Muscle of leg (tissue), 3 donors: ENCODE measurements at regions not wholly inside any gene's neighbourhood (a gene's known extent, or its start where the extent isn't known, plus 50 kb on each side); places are given as distances from the start of the nearest gene placed in this dataset.

Experiments used
- DNase-seq: peaks from one replicate; pipeline ENCODE4 v3.0.0; 2013
- H3K27ac ChIP-seq: one replicate; pipeline ENCODE4 v1.5.1; 2013; ENCODE audit warnings: mild to moderate bottlenecking, low read length, control low read depth
- H3K27me3 ChIP-seq: one replicate; pipeline ENCODE4 v1.6.1; 2013; ENCODE audit warnings: low read length; ENCODE audit not compliant: control insufficient read depth, insufficient read depth
- H3K36me3 ChIP-seq: one replicate; pipeline ENCODE4 v1.6.1; 2013; ENCODE audit warnings: low read length; ENCODE audit not compliant: control insufficient read depth, insufficient read depth
- H3K4me1 ChIP-seq: one replicate; pipeline ENCODE4 v1.6.1; 2013; ENCODE audit warnings: low read length; ENCODE audit not compliant: control insufficient read depth, insufficient read depth
- H3K4me3 ChIP-seq: one replicate; pipeline ENCODE4 v1.5.1; 2013; ENCODE audit warnings: low read length, control low read depth
- H3K9me3 ChIP-seq: replicated peaks from 2 replicates; pipeline ENCODE4 v1.6.1; 2013; ENCODE audit warnings: low read depth, low read length; ENCODE audit not compliant: control insufficient read depth
- WGBS: methylation state at CpG from one replicate; pipeline ENCODE4 v1.1.5; 2013; ENCODE audit warnings: missing lambda C conversion rate; ENCODE audit not compliant: insufficient coverage; 5-methylcytosine and 5-hydroxymethylcytosine counted together

DNA sequence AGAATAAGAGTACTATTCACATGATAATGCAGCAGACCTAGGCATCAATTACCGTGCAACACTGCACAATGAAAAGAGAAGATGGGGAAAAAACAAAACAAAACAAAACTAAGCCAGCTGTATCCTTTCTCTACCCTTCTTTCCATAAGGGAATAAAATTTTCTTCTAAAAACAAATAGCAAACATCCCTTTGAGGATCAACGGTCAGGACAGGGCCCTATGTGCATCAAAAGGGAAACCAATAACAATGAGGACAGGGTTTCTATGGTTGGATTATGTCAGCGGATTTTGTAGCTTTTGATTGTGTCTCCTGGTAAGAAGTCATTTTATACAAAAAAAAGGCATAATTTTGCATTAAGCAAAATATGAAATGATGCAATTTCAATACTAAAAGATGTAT is 350.3 kb downstream of the SLC6A15 start:
- WGBS, result no CpG with 5 or more reads among the region's 3 CpGs
- Histone ChIP-seq H3K27me3 (no peaks in the 10 kb centered on the region), H3K4me3 (no peak overlapping the region), H3K9me3 (peaks cover 3% of the 10 kb centered on the region), H3K4me1 (no peaks in the 10 kb centered on the region), H3K36me3 (no peaks in the 10 kb centered on the region), H3K27ac (no peak overlapping the region)
- DNase-seq, result no peak

DNA sequence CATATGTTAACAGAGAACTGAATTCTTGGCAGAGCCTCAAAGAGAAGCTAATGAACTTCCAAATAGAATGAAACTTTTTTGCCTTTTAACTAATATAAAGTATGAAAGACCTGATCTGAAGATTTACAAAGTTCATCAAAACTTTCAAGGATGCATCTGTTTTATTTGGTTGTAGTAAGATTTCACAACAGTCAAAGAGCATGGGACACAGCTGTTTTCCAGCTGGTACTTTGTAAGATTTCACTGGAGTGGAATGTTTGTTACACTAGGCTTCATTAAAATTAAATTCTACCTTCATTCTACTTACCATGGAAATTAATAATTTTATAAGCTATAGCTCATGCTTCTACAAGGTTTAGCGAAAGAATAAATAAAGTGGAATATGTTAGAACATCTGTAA is 351.2 kb downstream of the SLC6A15 start:
- no peaks in the 10 kb centered on the region for H3K27me3 ChIP-seq
- no peaks in the 10 kb centered on the region for H3K4me1 ChIP-seq
- no peak overlapping the region for H3K27ac ChIP-seq
- H3K36me3 ChIP-seq, result no peaks in the 10 kb centered on the region
- H3K4me3 ChIP-seq, result no peak overlapping the region
- no CpG with 5 or more reads among the region's 1 CpG for WGBS
- peaks cover 3% of the 10 kb centered on the region for H3K9me3 ChIP-seq
- peak; percentile 76 for DNase-seq

DNA sequence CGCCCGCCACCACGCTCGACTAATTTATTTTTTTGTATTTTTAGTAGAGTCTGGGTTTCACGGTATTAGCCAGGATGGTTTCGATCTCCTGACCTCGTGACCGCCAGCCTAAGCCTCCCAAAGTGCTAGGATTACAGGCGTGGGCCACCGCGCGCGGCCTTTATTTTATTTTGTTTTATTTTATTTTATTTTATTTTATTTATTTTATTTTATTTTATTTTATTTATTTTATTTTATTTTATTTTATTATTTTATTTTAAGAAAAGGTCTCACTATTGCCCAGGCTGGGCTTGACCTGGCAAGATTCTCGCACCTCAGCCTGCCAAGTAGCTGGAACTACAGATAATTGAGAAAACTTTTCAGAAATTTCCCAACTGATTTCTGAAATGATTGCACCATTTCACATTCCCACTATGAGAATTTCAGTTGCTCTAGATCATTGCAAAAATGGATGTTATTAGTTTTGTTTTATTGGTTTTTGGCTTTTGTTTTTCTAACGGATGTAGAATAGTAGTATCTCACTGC is 358.3 kb downstream of the SLC6A15 start:
- Histone ChIP-seq H3K27me3 (no peaks in the 10 kb centered on the region), H3K4me1 (no peaks in the 10 kb centered on the region), H3K9me3 (no peaks in the 10 kb centered on the region), H3K36me3 (no peaks in the 10 kb centered on the region), H3K4me3 (no peak overlapping the region), H3K27ac (no peak overlapping the region)
- no peak for DNase-seq
- WGBS, result no CpG with 5 or more reads among the region's 15 CpGs

DNA sequence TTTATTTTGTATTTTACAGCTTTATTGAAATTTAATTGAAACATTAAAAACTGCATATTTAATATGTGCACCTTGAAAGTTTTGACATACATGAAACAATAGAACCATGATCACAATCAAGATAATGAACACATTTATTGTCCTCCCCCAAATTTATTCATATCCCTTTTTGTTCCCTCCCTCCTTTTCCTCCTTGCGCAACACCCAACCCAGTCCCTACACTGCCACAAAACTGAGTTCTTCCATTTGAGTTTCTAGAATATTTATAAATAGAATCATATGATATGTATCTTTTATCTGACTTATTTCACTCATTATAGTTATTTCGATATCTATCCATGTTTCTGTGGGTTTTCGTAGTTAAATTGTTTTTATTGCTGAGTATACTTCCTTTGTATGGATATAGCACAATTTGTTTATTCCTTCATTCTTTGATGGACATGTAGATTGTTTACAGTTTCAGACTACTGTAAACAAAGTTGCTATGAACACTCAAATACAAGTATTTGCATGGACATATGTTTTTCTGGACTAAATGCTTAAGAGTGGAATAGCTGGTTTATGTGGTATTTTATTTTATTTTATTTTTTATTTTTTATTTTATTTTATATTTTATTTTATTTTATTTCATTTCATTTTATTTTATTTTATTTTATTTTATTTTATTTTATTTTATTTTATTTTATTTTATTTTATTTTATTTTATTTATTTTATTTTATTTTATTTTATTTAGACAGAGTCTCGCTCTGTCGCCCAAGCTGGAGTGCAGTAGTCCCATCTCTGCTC is 359.1 kb downstream of the SLC6A15 start:
- Histone ChIP-seq H3K36me3 (no peaks in the 10 kb centered on the region), H3K27me3 (no peaks in the 10 kb centered on the region), H3K4me1 (no peaks in the 10 kb centered on the region), H3K4me3 (no peak overlapping the region), H3K27ac (no peak overlapping the region), H3K9me3 (no peaks in the 10 kb centered on the region)
- DNase-seq, result no peak
- 100% methylated on average over 2 of the region's 5 CpGs for WGBS

DNA sequence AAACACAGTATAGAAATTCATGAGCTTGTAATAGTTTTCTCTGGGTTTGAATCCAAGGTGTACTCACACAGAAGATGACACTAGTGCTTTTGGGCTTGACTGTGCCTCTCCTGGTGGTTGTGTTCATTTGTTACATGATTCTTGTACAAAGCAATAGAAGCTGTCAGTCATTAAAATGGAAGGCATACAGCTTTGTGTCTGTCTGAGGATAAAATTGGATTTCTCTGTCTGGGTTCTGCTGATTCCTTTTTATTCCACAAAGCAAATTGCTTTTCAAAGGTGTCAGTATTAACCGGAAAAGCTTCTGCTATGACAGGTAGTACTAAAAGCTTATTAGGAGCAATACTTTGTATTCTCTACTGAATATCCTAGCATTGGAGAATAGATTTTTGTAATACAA is 361.2 kb downstream of the SLC6A15 start:
- Histone ChIP-seq H3K4me1 (no peaks in the 10 kb centered on the region), H3K4me3 (no peak overlapping the region), H3K9me3 (no peaks in the 10 kb centered on the region), H3K36me3 (no peaks in the 10 kb centered on the region), H3K27ac (no peak overlapping the region), H3K27me3 (no peaks in the 10 kb centered on the region)
- no CpG with 5 or more reads among the region's 1 CpG for WGBS
- no peak for DNase-seq

DNA sequence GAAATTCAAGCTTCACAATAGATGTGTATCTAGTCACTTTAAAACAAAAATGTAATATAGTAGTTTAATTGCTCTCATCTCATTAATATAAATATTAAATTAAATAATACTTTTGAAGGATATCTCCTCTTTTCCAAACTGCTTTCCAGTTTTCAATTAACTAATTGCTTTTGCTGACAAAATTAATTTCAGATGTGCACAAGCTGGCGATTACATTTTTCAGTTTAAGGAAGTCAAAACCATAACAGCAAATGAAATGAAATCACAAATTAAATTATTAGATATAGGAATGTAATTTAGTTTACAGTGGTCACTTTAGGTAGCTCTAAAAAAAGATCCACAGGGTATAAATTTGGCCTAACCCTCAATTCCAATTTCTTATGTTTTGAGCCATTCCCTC is 362.1 kb downstream of the SLC6A15 start:
- DNase-seq, result no peak
- H3K4me1 ChIP-seq, result no peaks in the 10 kb centered on the region
- no peaks in the 10 kb centered on the region for H3K36me3 ChIP-seq
- no peaks in the 10 kb centered on the region for H3K27me3 ChIP-seq
- H3K4me3 ChIP-seq, result no peak overlapping the region
- WGBS, result no CpG with 5 or more reads among the region's 1 CpG
- H3K27ac ChIP-seq, result no peak overlapping the region
- H3K9me3 ChIP-seq, result peaks cover 2% of the 10 kb centered on the region

DNA sequence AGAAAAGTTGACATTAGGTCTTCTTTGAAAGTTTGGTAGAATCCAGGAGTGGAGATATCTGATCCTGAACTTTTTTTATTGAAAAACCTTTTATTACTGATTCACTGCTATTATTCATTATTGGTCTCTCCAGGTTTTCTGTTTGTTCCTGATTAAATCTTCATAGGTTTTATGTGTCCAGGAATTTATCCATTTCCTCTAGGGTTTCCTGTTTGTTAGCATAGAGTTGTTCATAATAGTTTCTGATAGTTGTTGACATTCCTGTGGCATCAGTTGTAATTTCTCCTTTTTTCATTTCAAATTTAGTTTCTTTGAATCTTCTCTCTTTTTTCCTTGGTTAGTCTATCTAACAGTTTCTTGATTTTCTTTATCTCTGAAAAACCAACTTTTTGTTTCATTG is 370.3 kb downstream of the SLC6A15 start:
- peaks cover 2% of the 10 kb centered on the region for H3K9me3 ChIP-seq
- H3K4me1 ChIP-seq, result no peaks in the 10 kb centered on the region
- no peak overlapping the region for H3K27ac ChIP-seq
- H3K36me3 ChIP-seq, result no peaks in the 10 kb centered on the region
- no peak overlapping the region for H3K4me3 ChIP-seq
- no peak for DNase-seq
- no peaks in the 10 kb centered on the region for H3K27me3 ChIP-seq

DNA sequence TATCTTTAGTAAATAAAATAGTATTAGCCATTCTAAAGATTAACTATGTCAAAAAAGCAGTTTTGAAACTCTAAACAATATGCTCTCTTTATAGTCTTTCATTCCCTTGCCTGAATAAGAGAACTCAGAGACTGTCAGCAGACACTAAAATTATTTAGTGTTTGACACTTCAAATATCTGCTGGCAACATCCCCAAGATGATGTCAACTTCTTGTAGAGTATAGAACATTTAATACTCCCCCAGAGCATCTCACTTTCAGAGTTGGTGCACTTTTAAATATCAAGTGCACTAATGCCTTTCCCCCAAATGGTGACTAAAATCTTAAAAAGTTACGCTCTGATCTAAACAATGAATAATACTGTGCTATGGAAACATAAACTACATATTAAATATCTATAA is 374.9 kb downstream of the SLC6A15 start:
- no peaks in the 10 kb centered on the region for H3K4me1 ChIP-seq
- H3K9me3 ChIP-seq, result no peaks in the 10 kb centered on the region
- H3K27ac ChIP-seq, result no peak overlapping the region
- H3K36me3 ChIP-seq, result no peaks in the 10 kb centered on the region
- H3K4me3 ChIP-seq, result no peak overlapping the region
- WGBS, result no CpG with 5 or more reads among the region's 1 CpG
- peak; percentile 76 for DNase-seq
- no peaks in the 10 kb centered on the region for H3K27me3 ChIP-seq

DNA sequence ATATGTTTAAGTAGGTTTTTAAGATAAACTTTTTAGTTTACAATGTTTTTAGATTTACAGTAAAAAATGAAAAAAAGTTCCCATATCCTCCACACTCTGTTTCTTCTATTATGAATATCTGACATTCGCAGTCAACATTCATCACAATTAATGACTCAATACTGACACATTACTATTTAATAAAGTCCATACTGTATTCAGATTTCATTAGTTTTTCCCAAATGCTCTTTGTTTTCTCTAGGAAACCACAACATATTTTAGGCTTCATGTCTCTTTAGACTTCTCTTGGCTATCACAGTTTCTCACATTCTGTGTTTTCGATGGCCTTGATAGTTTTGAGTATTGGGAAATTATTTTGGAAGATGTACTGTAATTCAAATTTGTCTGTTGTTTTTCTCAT is 399.8 kb downstream of the SLC6A15 start:
- Histone ChIP-seq H3K9me3 (no peaks in the 10 kb centered on the region), H3K27me3 (no peaks in the 10 kb centered on the region), H3K36me3 (no peaks in the 10 kb centered on the region), H3K4me1 (peaks cover 6% of the 10 kb centered on the region), H3K27ac (no peak overlapping the region), H3K4me3 (no peak overlapping the region)
- 100% methylated on average over 1 of the region's 2 CpGs for WGBS
- no peak for DNase-seq

DNA sequence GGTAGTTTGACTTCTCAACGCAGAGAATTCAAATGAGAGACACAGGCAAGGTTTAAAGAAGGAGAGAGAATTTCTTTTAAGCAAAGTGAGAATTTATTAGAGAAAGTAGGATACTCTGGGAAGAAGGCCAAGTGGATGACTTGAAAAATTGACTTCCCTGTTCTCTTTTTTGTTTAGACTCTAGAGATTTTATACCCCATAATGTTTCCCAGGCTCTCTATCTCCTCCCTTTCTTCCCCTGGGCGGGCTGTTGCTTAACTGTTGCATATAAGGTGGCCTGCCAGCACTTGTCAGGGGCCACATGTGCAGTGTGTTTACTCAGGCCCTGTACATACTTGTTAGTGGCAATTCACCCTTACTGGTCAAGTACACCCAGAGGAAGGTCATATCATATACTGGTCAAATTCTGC is 403.7 kb downstream of the SLC6A15 start:
- peak overlapping the region; percentile 48 for H3K27ac ChIP-seq
- H3K4me3 ChIP-seq, result no peak overlapping the region
- H3K9me3 ChIP-seq, result no peaks in the 10 kb centered on the region
- 50% methylated on average over 2 of the region's 2 CpGs for WGBS
- peak; percentile 77 for DNase-seq
- no peaks in the 10 kb centered on the region for H3K36me3 ChIP-seq
- peaks cover 12% of the 10 kb centered on the region for H3K4me1 ChIP-seq
- H3K27me3 ChIP-seq, result no peaks in the 10 kb centered on the region
